ENCODE measurements at regions not wholly inside any gene's neighbourhood (a gene's known extent, or its start where the extent isn't known, plus 50 kb on each side); places are given as distances from the start of the nearest gene placed in this dataset.
"Not testable (repeated sequence)": the region's sequence is repeated elsewhere in the genome, so short reads cannot be mapped to it uniquely, and the experiment has no call there.

DNA sequence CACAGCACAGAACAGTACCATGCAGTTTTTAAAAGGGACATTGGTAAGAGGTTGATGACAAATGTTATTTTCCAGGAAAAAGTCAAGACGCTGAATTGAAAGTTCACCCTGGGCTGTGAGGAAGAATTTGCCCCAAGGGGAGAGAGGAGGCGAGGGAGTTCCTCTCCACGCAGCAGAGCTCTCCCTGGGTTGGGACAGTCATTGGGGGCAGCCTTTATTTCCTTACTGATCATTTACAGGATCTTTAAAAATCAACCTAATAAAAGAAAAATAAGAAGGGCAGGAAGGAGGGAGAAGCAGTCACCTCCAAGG, 49.9 kb upstream of the WNT7B start:
- in situ Hi-C loops (cut with HindIII; ENCODE audit: low pct_ligation_motif_present, low pct_unique_long_range_greater_than_20kb, low sequenced_read_pairs): no loop called here
- no peak for DNase-seq

DNA sequence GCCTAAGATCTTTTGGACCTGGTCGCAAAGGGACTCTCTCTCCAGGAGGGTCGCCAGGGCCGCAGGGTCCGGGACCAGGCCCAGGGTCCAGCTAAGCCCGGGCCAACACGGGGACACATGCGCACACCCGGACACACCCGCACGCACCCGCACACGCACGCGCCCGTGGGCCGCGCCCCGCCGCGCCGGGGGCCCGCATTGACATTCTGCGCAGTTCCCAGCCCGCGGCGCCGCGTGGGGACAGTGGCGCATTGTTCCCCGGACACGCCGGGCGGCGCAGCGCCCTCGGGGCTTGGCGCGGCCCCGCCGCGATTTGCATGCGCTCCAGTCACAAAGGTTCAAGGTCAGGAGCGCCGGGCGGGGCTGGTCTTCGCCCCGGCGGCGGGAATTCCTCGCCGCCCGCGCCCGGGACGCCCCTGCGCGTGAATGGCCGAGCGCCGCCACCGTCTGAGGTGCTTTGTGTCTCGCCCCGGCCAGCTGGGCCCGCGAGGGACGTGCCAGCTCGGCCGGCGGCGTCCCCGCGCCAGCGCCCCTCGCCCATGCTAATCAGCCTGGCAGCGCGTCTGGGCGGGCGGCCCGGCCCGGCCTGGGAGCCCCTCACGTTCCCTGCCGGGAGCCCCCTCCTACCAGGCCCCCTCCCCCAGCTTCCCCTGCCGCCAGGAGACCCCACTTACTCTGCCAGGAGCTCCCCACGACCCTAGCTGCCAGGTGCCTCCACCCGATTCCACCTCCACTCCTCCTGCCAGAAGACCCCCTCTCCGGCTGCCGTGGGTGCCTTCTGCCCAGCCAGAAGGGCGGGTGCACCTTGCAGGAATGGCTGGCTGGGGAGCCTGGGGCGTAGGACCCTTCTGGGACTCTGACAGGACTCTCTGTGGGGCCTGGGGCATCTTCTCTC, 50.5 kb upstream of the WNT7B start:
- no peak for DNase-seq
- in situ Hi-C loops (cut with HindIII; ENCODE audit: low pct_ligation_motif_present, low pct_unique_long_range_greater_than_20kb, low sequenced_read_pairs): no loop called here

GRCh38 chr22:46028106-46028991, 51.4 kb upstream of the WNT7B start:
- in situ Hi-C loops (cut with HindIII; ENCODE audit: low pct_ligation_motif_present, low pct_unique_long_range_greater_than_20kb, low sequenced_read_pairs): no loop called here
- DNase-seq: no peak

DNA sequence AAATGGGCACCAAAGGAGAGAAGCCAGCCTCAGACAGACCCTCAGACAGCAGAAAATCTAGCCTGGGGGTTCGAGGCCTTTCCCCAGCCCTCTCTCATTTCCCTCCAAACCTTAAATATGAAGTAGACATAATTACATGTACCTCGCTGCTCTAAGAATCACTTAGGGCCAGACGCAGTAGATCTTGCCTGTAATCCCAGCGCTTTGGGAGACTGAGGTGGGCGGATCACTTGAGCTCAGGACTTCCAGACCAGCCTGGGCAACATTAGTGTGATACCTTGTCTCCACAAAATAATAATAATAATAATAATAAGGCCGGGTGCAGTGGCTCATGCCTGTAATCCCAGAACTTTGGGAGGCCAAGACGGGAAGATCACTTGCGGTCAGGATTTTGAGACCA, 52.1 kb upstream of the WNT7B start:
- in situ Hi-C loops (cut with HindIII; ENCODE audit: low pct_ligation_motif_present, low pct_unique_long_range_greater_than_20kb, low sequenced_read_pairs): no loop called here

GRCh38 chr22:46029574-46030200, 52.7 kb upstream of the WNT7B start:
- DNase-seq: no peak
- in situ Hi-C loops (cut with HindIII; ENCODE audit: low pct_ligation_motif_present, low pct_unique_long_range_greater_than_20kb, low sequenced_read_pairs): no loop called here

More for the DNA sequence above, 52.1 kb upstream of the WNT7B start:
- no peak for DNase-seq

- in situ Hi-C loops (cut with HindIII; ENCODE audit: low pct_ligation_motif_present, low pct_unique_long_range_greater_than_20kb, low sequenced_read_pairs): no loop called here
- no peak for DNase-seq
Measured at GRCh38 chr22:46030231-46030880, 53.4 kb upstream of the WNT7B start.

DNA sequence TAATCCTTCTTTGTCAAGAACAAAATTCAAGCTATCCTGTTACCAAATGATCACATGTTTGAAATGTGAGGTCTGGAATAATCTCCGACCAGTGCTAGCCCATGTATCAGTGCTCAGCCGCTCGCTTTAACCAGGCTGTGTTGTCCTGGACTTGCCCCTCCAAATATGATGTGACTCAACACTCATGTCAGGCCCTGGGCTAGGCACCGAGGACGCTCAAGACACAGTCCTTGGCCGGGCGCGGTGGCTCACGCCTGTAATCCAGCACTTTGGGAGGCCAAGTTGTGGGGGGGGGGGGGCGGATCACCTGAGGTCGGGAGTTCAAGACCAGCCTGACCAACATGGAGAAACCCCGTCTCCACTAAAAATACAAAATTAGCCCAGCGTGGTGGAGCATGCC, 54.1 kb upstream of the WNT7B start:
- no peak for DNase-seq
- in situ Hi-C loops (cut with HindIII; ENCODE audit: low pct_ligation_motif_present, low pct_unique_long_range_greater_than_20kb, low sequenced_read_pairs): no loop called here

DNA sequence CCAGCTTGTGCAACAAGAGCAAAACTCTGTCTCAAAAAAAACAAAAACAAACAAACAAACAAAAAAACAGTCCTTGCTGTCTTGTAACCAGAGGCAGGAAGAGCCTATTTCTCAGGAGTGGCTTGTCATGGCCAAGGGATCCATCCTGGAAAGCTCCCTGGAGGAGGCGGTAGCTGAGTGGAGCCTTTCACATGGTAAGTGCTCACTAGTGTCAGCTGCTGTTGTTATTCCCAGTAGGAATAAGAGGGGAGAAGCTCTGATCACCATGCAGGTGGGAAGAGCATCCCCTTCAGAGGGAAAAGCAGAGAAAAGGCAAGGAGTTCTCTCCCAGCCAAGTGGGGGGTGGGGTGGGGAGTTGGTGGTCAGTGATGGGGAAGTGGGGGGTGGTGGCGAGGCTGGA, 54.6 kb upstream of the WNT7B start:
- in situ Hi-C loops (cut with HindIII; ENCODE audit: low pct_ligation_motif_present, low pct_unique_long_range_greater_than_20kb, low sequenced_read_pairs): no loop called here
- DNase-seq: no peak

- in situ Hi-C loops (cut with HindIII; ENCODE audit: low pct_ligation_motif_present, low pct_unique_long_range_greater_than_20kb, low sequenced_read_pairs): no loop called here
Measured at GRCh38 chr22:46031965-46032851, 55.2 kb upstream of the WNT7B start.

GRCh38 chr22:46033256-46034200, 56.6 kb upstream of the WNT7B start:
- no peak for DNase-seq
- in situ Hi-C loops (cut with HindIII; ENCODE audit: low pct_ligation_motif_present, low pct_unique_long_range_greater_than_20kb, low sequenced_read_pairs): no loop called here

More at GRCh38 chr22:46031965-46032851, 55.2 kb upstream of the WNT7B start:
- no peak for DNase-seq

DNA sequence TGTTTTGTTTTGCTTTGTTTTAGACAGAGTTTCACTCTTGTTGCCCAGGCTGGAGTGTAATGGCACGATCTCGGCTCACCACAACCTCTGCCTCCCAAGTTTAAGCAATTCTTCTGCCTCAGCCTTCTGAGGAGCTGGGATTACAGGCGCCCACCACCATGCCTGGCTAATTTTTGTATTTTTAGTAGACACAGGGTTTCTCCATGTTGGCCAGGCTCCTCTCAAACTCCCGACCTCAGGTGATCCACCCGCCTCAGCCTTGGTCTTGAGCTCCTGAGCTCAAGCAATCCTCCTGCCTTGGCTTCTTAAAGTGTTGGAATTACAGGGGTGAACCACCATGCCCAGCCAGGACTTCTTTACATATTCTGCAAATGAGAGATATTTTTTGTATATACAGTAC, 57.5 kb upstream of the WNT7B start:
- in situ Hi-C loops (cut with HindIII; ENCODE audit: low pct_ligation_motif_present, low pct_unique_long_range_greater_than_20kb, low sequenced_read_pairs); DNase-seq: not testable (repeated sequence)

DNA sequence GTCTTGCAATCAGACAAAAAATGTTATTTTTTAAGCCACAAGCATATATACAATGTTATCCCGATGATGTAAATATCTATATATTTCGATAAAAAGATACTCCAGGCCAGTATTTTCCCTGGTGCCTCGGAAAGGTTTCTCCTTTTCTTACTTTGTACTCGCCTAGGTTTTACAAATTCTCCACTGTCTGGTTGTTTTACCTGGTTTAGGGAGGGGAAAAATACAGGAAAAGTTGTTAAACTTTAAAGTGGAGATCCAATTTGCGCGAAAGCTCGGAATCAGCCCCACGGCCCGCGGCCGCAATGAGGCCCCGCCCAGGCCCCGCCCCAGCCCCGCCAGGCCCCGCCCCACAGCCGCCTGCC, 58.4 kb upstream of the WNT7B start:
- no peak for DNase-seq
- in situ Hi-C loops (cut with HindIII; ENCODE audit: low pct_ligation_motif_present, low pct_unique_long_range_greater_than_20kb, low sequenced_read_pairs): no loop called here

DNA sequence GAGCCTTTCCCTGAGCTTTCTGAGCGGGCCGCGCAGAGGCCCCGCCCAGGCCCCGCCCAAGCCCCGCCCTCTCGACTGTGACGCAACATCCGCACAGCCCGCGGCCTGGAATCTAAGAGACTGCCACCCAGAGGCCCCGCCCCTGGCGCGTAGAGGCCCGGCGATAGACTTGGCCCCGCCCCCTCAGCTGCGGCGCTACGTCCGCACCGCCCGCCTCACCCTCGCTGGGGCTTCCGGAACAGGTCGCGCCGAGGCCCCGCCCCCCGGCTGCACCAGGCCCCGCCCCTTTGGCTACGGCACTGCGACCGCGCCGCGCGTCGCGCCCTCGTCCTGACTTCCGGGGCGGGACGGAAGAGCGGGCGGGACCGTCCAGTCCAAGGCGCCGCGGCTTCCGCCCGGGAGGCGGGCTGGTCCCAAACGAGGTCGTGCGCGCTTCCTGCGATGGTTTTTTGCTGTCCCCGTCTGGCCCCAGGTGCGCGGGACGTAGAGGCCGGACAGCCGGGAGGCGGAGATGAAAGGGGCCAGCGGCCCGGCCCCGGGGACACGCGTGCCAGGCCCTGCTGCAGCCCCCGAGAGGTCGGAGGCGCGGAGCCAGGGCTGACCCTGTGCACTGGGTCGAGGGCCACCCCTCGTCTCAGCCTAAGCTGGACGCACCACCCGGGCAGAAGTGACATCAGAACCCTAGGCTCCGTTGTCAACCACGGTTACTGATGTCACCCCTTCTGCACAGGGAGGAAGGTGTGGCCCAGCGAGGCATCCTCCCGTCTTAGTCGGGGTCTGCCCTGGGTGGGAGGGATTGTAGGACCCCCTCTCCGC, 59.0 kb upstream of the WNT7B start:
- DNase-seq: peak; percentile 96
- in situ Hi-C loops (cut with HindIII; ENCODE audit: low pct_ligation_motif_present, low pct_unique_long_range_greater_than_20kb, low sequenced_read_pairs): no loop called here

DNA sequence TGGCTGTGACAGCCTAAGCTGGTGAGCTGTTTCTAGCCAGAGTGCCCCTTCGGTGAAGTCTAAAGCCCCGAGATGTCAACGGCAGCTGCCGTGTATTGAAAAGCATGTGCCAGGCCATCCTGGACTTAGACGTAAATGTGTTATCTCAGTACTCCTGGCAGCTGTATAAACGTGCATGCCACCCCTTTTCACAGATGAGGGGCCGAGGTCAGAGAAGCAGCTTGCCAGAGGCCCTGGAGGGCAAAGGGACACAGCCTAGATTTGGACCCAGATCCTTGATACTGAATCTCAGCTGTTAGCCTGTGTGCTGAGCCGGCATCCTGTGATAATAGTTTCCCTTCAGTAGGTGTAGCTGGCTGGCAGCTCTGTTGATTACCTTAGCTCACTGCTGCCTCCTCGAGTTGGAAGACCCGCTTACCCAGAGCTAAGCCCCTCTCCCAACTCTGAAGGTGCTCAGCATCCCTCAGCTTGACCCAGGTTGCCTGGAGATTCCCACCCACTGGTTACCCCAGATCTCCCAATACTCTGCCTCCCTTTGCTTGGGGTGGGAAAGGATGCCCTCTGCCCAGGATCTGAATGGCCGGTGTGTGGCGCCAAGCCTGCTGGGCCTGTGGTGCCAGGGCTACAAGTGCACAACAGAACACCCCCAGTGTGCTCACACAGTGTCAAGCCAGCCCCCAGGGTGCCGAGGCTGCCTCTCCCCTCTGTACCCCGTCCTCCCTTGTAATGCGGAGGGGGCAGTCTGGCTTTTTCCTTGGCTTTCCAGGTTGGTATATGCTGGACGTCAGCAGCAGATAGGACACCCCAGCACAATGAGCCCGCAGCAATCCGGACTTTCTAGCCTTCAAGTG, 59.8 kb upstream of the WNT7B start:
- in situ Hi-C loops (cut with HindIII; ENCODE audit: low pct_ligation_motif_present, low pct_unique_long_range_greater_than_20kb, low sequenced_read_pairs): no loop called here
- DNase-seq: peak; percentile 72

- no peak for DNase-seq
- in situ Hi-C loops (cut with HindIII; ENCODE audit: low pct_ligation_motif_present, low pct_unique_long_range_greater_than_20kb, low sequenced_read_pairs): no loop called here
Measured at GRCh38 chr22:46038174-46038487, 61.2 kb upstream of the WNT7B start.
